NCI-H345 treated with DMSO at 0.1 percent for 48 hours (cell line): ENCODE measurements at regions not wholly inside any gene's neighbourhood (a gene's known extent, or its start where the extent isn't known, plus 50 kb on each side); places are given as distances from the start of the nearest gene placed in this dataset.
"Not testable (repeated sequence)": the region's sequence is repeated elsewhere in the genome, so short reads cannot be mapped to it uniquely, and the experiment has no call there.

ENCODE experiments used
- DNase-seq: peaks from one replicate; lab custom pipeline; 2025; ENCODE audit not compliant: unreplicated experiment; lab: John Stamatoyannopoulos, UW

DNA sequence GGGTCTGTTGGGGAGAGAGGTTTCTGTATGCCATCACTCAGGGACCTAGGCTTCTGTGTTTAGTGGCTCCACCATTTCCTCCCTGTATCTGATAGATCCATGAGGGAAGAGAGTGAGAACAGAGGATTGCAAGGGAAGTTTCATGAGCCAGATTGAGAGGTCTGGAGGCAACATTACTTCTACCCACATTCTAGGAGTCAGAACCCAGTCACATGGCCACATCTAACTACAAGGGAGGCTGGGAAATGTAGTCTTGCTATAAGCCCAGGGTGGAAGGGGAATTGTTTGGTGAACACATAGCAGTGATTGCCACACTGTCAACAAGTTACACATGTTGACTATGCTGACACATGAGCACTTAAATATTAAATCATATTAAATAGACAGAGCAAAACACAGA is 834.8 kb downstream of the C12orf50 start:
- DNase-seq, result not testable (repeated sequence)

DNA sequence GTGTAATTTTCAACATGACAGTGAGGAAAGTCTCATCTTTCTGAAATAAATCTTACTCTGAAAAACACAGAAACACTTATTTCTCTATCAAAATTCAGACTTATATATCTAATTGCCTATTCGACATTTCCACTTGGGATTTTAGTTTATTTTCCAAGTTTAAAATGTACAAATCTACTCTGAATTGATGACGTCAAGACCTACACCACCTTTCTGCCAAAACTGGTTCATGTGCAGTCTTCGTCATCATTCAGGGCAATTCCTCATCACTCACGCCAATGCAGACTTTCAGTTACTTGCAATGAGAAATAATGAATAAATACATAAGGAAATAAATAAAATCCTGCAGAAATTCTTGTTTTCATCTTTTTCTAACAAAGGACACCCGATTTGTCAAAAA is 843.8 kb downstream of the C12orf50 start:
- DNase-seq, result no peak

DNA sequence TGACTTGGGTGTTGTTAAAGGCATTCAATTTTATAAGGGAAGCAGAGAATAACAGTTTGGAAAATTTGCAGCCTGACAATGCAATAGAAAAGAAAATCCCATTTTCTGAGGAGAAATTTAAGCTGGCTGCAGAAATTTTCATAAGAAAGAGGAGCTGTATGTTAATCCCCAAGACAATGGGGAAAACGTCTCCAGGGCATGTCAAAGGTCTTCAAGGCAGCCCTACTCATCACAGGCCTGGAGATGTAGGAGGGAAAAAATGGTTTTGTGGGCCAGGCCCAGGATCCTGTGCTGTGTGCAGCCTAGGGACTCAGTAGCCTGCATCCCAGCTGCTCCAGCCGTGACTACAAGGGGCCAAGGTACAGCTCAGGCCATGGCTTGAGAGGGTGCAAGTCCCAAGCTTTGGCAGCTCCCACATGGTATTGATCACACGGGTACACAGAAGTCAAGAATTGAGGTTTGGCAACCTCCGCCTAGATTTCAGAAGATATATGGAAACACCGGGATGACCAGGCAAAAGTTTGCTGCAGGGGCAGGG is 846.4 kb downstream of the C12orf50 start:
- no peak for DNase-seq

DNA sequence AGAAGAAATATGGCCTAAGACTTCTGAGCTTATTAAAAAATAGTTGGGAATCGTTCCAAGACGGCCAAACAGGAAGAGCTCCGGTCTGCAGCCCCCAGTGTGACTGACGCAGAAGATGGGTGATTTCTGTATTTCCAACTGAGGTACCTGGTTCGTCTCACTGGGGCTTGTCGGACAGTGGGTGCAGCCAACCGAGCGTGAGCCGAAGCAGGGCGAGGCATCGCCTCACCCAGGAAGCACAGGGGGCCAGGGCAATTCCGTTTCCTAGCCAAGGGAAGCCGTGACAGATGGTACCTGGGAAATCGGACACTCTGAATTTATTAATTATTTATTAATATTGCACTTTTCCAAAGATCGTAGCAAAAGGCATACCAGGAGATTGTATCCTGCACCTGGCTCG is 857.8 kb downstream of the C12orf50 start:
- DNase-seq, result no peak

DNA sequence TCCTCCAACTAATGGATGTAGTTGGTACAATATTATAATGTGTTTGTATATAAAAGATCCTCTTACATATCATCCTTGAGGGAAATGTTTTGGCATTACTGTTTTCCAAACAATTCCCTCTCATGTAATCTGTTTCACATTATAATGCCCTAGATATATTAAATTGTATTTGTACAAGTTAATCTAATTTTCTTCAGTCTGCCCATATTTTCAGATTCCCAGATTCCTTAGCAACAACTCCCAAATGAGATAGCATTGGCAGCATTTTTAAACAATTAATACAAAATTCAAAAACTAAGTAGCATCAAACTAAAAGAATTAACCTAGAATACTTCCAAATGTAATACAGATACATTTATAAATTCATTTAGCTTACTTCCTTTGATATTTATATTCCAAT is 860.2 kb downstream of the C12orf50 start:
- no peak for DNase-seq

DNA sequence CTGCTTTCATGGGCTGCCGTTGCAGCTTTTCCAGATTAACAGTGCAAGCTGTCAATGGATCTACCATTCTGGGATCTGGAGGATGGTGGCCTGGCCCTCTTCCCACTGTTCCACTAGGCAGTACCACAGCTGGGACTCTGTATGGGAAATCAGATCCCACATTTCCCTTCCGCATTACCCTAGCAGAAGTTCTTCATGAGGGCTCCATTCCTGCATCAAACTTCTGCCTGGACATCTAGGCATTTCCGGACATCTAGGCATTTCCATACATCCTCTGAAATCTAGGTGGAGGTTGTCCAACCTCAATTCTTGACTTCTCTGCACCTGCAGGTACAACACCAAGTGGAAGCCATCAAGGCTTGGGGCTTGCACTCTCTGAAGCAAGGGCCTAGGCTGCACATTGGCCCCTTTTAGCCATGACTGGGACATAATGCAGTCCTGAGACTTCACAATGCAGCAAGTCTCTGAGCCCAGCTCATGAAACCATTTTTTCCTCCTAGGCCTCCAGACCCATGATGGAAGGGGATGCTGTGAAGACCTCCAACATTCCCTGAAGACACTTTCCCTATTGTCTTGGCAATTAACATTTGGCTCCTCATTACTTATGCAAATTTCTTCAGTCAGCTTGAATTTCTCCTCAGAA is 863.3 kb downstream of the C12orf50 start:
- no peak for DNase-seq

DNA sequence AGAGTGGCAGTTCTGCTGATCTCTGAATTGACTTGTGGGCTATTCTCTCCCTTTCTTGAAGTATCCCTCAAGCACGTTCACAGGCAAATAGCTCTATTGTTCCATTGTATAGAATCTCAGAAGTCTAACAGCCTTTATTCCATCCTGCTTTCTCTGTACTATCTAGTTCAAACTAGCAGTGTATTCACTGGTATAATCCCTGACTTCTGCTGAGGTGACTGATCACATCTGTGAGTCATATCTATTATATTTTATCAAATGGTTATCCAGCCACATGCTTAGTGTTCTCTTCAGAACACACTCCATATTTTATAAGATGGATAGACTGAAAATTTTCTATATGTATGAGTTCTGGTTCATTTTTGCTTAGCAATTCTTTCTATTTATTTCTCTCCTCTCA is 866.1 kb downstream of the C12orf50 start:
- no peak for DNase-seq

DNA sequence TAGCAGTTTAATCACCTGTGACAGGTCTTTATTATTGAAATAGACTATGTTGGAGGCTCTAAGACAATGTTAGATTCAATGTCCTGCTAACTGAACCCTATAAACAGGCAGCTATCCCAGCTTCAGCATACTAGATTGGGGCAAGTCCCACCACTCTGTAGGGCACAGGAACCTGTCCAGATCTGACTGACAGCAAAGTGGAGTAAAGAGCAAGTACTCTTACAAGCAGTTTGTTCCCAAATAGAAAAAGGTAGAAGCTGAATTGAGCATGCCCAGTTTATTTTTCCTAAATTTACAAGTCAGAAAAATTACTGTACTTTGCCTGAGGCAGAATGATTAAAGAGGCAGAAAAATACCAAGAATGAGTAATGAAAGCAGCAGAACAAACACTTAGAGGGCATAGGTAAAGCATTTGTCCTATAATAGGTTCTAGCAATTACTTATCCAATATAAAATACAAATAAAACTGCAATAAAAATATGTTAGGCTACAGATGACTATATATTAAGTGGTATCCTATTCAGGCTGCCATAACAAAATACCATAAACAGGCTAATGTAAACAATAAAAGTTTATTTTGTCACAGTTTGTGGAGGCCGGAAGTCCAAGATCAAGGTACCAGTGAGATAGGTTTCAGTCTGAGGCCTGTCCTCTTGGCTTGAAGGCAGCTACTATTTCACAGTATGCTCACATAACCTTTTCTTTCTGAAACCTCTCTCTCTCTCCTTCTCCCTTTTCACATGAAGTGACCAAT is 868.2 kb downstream of the C12orf50 start:
- DNase-seq, result no peak

DNA sequence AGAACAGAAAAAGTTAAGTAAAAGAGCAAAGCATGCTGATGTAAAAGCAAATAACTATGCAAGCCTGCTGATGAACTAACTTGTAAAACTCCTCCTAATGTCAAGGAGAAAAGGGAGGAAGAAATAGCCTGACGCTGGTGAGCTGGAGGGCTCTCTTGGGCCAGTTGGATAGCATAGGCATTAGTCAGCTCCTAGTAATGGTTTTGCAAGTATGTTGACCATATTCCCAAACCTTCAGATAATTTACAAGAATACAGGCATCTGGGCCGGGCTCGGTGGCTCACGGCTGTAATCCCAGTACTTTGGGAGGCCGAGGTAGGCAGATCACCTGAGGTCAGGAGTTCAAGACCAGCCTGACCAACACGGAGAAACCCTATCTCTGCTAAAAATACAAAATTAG is 871.4 kb downstream of the C12orf50 start:
- DNase-seq, result no peak

DNA sequence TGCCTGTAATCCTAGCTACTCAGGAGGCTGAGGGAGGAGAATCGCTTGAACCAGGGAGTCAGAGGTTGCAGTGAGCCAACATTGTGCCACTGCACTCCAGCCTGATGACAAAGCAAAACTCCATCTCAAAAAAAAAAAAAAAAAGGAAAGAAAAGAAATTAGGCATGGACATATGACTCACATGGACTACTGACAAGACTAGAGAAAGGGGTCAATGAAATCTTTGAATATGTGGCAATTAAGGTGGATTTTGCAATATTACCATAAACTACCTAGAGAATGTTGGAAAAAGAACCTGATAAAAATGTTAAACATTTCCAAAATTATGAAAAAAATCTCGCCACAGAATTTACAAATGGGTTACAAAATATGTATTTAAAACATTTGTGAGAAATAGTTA is 873.6 kb downstream of the C12orf50 start:
- no peak for DNase-seq

DNA sequence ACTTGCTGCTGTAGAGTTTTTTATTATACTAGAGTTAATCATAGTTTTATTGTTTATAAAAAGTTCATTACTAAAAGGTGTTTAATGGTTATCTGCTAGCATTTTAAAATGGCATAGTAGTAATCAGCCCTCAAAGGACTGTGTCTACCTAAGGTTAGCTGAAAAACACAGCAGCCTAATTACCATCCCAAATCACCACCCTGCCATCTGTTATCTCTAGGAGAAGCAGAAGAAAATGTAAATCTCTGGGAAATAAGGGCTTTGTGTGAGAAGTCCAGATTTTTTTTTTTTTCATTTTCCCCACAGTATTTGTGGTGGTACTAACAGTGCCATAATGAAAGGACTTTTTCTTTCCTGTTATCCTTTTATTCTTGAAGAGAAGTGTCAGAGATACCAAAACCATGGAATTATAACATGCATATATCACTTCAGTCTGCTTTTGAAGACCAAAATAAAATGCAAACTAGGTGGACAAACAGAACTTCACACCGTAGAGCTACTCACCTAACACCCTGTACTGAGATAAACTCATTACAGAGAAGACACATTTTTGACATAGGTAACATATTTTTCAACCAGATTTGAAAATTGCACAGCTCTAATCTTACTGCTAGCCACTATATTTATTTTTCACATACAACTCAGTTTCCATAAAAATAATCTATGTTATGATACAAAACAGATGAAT is 876.2 kb downstream of the C12orf50 start:
- no peak for DNase-seq

DNA sequence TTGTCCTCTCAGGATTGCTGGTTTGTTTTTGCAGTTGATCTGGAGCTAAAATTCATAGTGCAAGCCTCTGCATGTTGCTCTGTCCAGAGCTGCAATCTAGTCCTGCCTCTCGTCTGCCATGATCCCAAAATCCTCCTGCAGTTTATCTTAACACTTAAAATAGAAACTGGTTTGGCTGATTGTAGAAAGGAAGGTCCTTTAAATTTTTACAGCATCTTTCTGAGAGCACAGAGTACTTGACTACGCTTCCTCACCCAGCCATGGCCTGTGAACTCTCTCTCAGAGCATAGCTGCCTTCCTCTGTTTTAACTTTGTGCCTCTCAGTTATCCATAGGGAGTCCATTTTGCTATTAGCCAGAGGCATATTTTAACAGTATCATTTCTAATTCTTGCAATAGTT is 877.1 kb downstream of the C12orf50 start:
- DNase-seq, result no peak

DNA sequence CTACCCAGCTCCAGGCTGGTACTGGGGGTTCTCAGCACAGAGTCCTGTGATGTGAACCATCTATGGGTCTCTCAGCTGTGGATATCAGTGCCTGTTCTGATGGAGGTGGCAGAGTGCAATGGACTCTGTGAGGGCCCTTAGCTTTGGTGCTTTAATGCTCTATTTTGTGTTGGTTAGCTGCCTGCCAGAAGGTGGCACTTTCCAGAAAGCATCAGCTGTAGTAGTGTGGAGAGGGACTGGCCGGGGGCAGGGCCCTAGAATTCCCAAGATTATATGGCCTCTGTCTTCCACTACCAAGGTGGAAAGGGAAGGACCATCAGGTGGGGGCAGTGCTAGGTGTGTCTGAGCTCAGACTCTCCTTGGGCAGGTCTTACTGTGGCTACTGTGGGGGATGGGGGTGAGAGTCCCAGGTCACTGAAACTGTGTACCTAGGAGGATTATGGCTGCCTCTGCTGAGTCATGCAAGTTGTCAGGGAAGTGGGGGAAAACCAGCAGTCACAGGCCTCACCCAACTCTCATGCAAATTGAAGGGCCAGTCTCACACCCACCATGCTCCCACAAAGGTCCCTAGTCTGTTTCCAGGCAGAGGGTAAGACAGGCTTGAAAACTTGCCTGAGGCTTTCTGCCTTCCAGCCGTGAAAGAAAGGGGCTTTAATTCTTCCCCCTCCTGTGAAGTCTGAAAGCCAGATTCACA is 878.1 kb downstream of the C12orf50 start:
- no peak for DNase-seq

DNA sequence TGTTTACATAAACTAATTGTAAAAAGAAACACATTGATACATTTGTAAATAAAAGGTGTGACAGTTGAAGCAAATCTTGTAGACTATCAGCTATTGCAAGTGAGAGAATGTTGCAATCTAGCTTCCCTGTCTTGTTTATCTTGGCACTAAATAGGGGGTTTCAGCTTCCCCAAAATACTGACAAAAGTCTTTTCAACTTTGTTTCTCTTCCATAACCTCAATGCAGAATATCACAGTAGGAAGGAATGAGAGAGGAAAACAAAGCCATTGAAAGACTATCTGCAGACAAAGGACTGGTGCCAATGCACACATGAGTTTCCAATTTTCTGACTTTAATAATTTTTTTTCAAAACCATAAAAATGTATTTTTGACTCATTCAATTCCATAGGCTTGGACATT is 886.2 kb upstream of the MGAT4C start:
- DNase-seq, result no peak

DNA sequence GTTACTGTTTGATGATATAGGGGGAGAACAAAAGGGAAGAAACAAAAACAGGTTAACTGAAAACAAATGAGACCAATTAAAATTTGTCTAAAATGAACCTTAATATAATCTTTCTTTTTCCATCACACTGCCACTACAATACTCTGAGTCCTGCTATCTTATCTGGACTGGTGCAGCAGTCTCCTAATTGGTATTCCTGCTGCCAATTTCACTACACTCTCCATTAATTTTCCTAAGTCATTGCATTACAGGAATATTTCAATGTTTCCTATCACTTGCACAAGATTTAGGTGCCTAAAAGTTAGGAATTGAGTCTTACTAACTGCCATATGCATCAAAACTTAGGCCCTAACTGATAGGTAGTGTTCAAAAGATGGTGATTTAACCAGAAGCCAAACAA is 884.9 kb upstream of the MGAT4C start:
- no peak for DNase-seq

DNA sequence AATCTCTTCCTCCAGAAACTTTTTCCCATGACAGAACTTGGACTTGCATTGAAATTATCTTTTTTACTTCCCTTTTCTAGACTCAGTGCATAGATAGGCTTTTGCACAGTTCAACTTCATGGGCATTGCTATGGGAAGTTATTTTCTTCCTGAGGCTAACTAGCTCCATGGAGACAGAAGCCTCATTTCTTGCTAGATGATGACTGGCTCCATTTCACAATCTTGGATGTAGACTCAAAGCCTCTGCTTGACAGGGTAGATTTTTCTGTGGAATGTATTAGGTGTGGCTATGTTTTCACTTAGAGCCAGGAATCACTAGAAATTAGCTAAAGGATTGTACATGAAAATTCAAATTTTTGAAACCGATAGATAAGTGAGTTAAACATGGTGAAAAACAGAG is 884.1 kb upstream of the MGAT4C start:
- no peak for DNase-seq

DNA sequence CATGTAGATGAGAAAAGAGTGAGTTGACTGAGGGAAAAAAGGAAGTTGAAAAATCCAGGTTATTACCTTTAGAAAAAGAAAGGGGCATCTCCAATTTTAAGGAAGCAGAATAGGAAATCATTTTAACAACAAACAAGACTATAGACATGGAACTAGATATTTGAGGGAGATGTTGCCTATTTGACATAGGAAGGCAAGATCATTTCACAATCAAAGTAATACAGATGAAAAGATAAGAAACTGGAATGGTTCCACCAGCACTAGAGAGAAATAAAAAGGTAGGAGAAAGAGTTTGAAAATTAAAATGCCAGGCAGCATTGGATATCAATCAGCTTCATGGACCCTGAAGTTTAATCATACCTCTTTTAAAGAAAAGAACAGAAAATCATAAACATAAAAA is 881.0 kb upstream of the MGAT4C start:
- DNase-seq, result no peak

DNA sequence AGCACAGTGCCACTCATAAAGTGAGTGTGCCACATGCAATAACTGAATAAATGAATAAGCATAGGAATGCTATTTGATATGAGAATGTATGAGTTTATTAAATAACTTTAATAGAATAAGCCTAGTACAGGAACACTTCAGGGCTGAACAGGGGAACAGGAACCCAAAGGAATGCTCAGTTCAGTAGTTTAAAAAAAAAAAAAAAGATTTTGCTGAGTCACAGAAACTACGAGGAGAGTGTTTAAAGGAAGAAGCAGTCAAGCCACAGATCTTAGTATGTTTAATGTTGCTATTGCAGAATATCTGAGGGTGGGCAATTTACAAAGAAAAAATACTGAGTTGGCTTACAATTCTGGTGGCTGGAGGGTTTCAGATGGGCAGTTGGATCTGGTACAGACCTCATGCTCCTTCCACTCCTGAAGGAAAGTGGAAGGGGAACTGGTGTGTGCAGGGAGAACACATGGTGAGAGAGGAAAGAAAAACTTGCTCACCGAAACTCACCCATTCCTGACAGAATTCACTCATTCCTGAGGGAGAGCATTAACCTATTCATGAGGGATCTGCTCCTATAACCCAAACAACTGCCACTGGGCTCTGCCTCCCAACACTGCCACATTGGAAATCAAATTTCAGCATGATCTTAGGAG is 880.3 kb upstream of the MGAT4C start:
- no peak for DNase-seq

DNA sequence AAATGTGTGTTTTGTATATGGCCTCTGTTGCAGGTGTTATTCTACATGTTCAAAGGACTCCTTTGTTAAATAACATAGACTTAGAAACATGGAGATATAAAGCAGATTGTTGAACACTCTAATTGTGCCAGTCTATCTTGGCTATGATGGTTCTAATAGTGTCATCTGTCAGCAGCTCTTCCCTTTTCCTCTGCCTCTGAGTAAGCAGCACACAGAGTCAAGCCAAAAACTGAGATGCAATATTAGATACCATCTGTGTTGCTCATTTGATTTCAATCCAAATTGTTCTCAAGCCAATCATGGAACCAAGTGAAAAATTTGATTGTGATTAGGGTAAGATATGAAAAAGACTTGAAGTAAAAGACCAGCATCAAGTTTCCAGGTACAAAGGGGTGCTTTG is 871.1 kb upstream of the MGAT4C start:
- DNase-seq, result no peak

DNA sequence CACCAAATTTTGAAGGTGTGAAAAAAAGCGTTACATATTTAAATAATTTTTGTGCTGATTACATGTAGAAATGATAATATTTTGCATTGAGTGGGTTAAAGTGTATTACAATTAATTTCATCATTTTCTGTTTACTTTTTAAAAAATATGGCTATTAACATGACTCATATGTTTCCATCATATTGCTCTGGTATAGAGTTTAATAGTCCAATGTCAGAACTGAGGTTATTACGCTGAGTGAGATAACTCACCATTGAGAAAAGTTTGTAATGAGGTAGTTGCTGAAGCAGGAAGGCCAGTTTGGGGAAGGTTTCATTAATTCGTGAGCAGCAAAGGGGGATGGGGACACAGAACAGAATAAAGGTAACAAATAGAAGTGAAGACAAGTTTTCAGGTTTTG is 865.7 kb upstream of the MGAT4C start:
- DNase-seq, result no peak

DNA sequence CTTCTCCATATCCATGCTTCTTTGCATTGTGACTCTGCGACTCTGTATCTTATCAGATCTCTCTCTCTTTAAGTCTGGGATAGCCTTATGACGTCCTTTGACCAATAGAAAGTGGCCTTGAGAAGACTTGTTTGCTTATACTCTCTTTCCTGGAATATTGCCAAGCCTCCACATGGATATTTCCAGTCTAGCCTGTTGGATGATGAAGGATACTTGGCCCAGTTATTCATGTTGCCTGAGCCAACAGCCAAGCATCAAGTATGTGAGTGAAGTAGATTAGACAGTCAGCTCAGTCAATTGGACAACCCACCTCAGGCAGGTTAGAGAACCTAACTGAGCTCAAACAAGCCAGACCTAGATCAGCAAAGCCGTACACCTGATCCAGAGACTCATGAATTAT is 864.2 kb upstream of the MGAT4C start:
- no peak for DNase-seq
